Vagina (tissue), 2 donors: ENCODE measurements at regions not wholly inside any gene's neighbourhood (a gene's known extent, or its start where the extent isn't known, plus 50 kb on each side); places are given as distances from the start of the nearest gene placed in this dataset.

Experiments
- DNase-seq, 2 donors: peaks; one replicate each; pipeline ENCODE4 v3.0.0-alpha.2; 2017; ENCODE audit errors: extremely low spot score in 2 of 2
- H3K27ac ChIP-seq: fragments of 200-600 bp; sonication (generic); one replicate; pipeline ENCODE4 v1.5.1; 2019
- H3K27me3 ChIP-seq: fragments of 200-600 bp; sonication (generic); one replicate; pipeline ENCODE4 v1.5.1; 2019
- H3K36me3 ChIP-seq, 2 donors: fragments of 200-600 bp; sonication (generic); one replicate each; pipeline ENCODE4 v1.5.1; 2017 to 2019
- H3K4me1 ChIP-seq: fragments of 200-600 bp; sonication (generic); one replicate; pipeline ENCODE4 v1.5.1; 2019
- H3K4me3 ChIP-seq, 2 donors: fragments of 200-600 bp; sonication (generic); 1 replicate in 1 of 2; 2 replicates in 1 of 2; pipeline ENCODE4 v1.5.1; 2016 to 2019
- H3K9me3 ChIP-seq: fragments of 200-600 bp; sonication (generic); one replicate; pipeline ENCODE4 v1.5.1; 2019
- POLR2A ChIP-seq, 2 donors: fragments of 450-650 bp; IDR thresholded peaks; one replicate each; pipeline ENCODE4 v1.6.1; 2017; ENCODE audit warnings: antibody characterized with exemption in 2 of 2, mild to moderate bottlenecking in 2 of 2, moderate library complexity in 2 of 2
- POLR2AphosphoS5 ChIP-seq, 2 donors: sonication (generic); formaldehyde crosslinking; IDR thresholded peaks; one replicate each; pipeline ENCODE4 v1.9.0; 2017; ENCODE audit warnings: antibody characterized with exemption in 2 of 2, mild to moderate bottlenecking in 2 of 2, low read depth in 1 of 2; ENCODE audit not compliant: insufficient read depth in 1 of 2
- intact Hi-C: fragments of 100-400 bp; cut with DNase I; formaldehyde crosslinking; loops from one replicate; pipeline ENCODE4 v1.15.1; 2023
- TF ChIP-seq, protein P1 (sequence below), 3 experiments: fragments of 450-650 bp in 2 of 3; fragments of 200-600 bp in 1 of 3; sonication (generic) in 1 of 3; IDR thresholded peaks; one replicate each; pipeline ENCODE4 v1.5.1; 2017 to 2019; ENCODE audit warnings: antibody characterized with exemption in 3 of 3, mild to moderate bottlenecking in 2 of 3, moderate library complexity in 2 of 3

DNA sequence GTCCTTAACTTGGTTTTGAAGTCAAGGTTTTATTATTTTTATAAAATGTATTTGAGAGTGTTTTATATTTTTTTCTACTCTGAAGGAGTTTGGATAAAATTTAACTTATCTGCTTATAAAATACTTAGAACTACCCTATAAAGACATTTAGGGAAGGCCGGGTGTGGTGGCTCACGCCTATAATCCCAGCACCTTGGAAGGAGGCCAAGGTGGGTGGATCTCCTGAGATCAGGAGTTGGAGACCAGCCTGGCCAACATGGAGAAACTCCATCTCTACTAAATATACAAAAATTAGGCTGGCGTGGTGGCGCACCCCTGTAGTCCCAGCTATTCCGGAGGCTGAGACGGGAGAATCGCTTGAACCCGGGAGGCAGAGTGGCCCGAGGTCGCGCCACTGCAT lies 486.4 kb downstream of the DSC3 start:
- no peaks in the 10 kb centered on the region for H3K27me3 ChIP-seq
- intact Hi-C loops = no loop called here
- H3K27ac ChIP-seq = no peak overlapping the region
- H3K4me1 ChIP-seq = no peaks in the 10 kb centered on the region
- no peak overlapping the region for H3K4me3 ChIP-seq
- no peak for DNase-seq
- H3K9me3 ChIP-seq = no peaks in the 10 kb centered on the region
- H3K36me3 ChIP-seq = no peaks in the 10 kb centered on the region
- TF ChIP-seq POLR2A (IDR thresholded peaks at IDR 0.05) = no peak
- TF ChIP-seq POLR2AphosphoS5 (IDR thresholded peaks at IDR 0.05; ENCODE audit: insufficient read depth in 1 of 2, low read depth in 1 of 2) = no peak
- TF ChIP-seq, protein P1, sequence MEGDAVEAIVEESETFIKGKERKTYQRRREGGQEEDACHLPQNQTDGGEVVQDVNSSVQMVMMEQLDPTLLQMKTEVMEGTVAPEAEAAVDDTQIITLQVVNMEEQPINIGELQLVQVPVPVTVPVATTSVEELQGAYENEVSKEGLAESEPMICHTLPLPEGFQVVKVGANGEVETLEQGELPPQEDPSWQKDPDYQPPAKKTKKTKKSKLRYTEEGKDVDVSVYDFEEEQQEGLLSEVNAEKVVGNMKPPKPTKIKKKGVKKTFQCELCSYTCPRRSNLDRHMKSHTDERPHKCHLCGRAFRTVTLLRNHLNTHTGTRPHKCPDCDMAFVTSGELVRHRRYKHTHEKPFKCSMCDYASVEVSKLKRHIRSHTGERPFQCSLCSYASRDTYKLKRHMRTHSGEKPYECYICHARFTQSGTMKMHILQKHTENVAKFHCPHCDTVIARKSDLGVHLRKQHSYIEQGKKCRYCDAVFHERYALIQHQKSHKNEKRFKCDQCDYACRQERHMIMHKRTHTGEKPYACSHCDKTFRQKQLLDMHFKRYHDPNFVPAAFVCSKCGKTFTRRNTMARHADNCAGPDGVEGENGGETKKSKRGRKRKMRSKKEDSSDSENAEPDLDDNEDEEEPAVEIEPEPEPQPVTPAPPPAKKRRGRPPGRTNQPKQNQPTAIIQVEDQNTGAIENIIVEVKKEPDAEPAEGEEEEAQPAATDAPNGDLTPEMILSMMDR (IDR thresholded peaks at IDR 0.05) = no peak

DNA sequence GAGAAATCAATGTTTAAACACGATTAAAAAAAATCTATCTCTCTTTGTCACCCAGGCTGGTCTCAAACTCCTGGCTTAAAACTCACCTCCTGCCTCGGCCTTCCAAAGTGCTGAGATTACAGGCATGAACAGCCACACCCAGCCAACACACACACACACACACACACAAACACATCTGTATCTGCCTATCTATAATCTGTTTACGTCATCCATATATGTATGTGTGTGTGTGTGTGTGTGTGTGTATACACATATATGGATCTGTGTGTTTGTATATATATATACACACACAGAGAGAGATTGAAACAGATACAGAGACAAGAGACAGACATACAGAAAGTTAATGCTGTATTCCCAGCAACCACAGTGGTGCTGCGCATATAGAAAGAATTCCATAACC lies 497.1 kb downstream of the DSC3 start:
- TF ChIP-seq, protein P1 (IDR thresholded peaks at IDR 0.05) = no peak
- no peak for TF ChIP-seq POLR2A (IDR thresholded peaks at IDR 0.05)
- TF ChIP-seq POLR2AphosphoS5 (IDR thresholded peaks at IDR 0.05; ENCODE audit: insufficient read depth in 1 of 2, low read depth in 1 of 2) = no peak
- Histone ChIP-seq H3K4me3 (no peak overlapping the region), H3K27me3 (no peaks in the 10 kb centered on the region), H3K27ac (no peak overlapping the region), H3K4me1 (no peaks in the 10 kb centered on the region), H3K36me3 (no peaks in the 10 kb centered on the region), H3K9me3 (no peaks in the 10 kb centered on the region)
- intact Hi-C loops = no loop called here
- DNase-seq = no peak

DNA sequence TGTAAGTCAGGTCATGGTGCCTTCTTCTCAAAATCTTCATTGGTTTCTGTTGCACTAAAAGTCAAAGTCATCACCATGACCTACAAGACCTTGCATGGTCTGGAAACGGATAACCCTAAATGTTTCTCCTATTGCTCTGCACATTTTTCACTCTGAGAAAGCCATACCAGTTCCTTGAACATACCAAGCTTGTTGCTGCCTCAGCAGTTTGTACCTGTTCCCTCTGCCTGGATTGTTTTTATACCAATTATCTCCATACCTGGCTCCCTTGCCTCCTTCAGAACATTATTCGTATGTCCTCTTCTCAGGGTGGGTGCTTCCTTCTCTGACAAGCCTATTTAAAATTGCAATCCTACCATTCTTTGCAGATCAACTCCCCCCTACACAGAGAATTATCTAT lies 498.4 kb downstream of the DSC3 start:
- H3K9me3 ChIP-seq = no peaks in the 10 kb centered on the region
- no peaks in the 10 kb centered on the region for H3K27me3 ChIP-seq
- DNase-seq = no peak
- H3K27ac ChIP-seq = no peak overlapping the region
- H3K4me1 ChIP-seq = no peaks in the 10 kb centered on the region
- TF ChIP-seq, protein P1 (IDR thresholded peaks at IDR 0.05) = no peak
- TF ChIP-seq POLR2AphosphoS5 (IDR thresholded peaks at IDR 0.05; ENCODE audit: insufficient read depth in 1 of 2, low read depth in 1 of 2) = no peak
- no peak for TF ChIP-seq POLR2A (IDR thresholded peaks at IDR 0.05)
- intact Hi-C loops = no loop called here
- no peaks in the 10 kb centered on the region for H3K36me3 ChIP-seq
- no peak overlapping the region for H3K4me3 ChIP-seq

DNA sequence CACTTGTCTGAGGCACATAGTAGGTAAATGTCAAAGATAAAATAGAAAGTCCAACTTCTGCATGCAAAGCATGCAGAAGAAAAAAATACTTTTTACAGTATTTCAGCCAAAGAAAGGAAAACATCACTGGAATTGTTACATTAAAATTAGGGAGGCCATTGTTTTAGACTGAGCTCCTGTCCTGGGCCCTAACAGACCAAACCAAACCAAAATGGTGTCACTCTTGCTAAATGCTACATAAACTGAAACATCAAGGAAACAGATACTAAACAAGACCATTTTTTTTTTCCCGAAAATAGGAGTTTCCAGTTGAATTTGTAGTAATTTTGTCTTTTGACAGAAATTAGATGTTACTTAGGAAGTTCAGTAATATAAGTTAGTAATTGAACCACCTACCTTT lies 508.8 kb downstream of the DSC3 start:
- Histone ChIP-seq H3K4me3 (no peak overlapping the region), H3K9me3 (no peaks in the 10 kb centered on the region), H3K27ac (no peak overlapping the region), H3K36me3 (no peaks in the 10 kb centered on the region), H3K4me1 (no peaks in the 10 kb centered on the region), H3K27me3 (no peaks in the 10 kb centered on the region)
- intact Hi-C loops = no loop called here
- TF ChIP-seq, protein P1 (IDR thresholded peaks at IDR 0.05) = no peak
- TF ChIP-seq POLR2A (IDR thresholded peaks at IDR 0.05) = no peak
- no peak for DNase-seq

DNA sequence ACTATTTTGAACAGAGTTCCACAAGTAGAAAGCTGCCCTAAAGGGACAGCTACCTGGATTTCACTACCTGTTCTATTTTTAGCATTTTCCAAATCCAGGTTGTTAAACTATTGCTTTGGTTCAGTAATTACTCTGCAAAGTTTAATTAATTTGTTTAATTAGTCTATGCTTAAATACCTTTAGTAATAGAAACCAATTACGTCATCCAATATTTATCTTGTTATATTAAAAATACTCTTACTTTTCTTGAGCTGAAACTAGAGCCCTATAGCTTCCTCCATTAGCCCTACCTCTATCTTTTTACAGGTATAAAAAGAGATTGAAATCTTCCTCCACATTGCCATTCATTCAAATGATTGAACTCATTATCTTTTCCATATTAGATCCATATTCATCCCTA lies 514.6 kb downstream of the DSC3 start:
- no peaks in the 10 kb centered on the region for H3K4me1 ChIP-seq

More for the DNA sequence above, 514.6 kb downstream of the DSC3 start:
- no peaks in the 10 kb centered on the region for H3K27me3 ChIP-seq
- intact Hi-C loops = no loop called here
- no peaks in the 10 kb centered on the region for H3K9me3 ChIP-seq
- H3K4me3 ChIP-seq = no peak overlapping the region
- TF ChIP-seq, protein P1 (IDR thresholded peaks at IDR 0.05) = no peak
- TF ChIP-seq POLR2A (IDR thresholded peaks at IDR 0.05) (no peak), POLR2AphosphoS5 (IDR thresholded peaks at IDR 0.05; ENCODE audit: insufficient read depth in 1 of 2, low read depth in 1 of 2) (no peak)
- DNase-seq = no peak
- no peaks in the 10 kb centered on the region for H3K36me3 ChIP-seq
- no peak overlapping the region for H3K27ac ChIP-seq
